ENCODE measurements at regions not wholly inside any gene's neighbourhood (a gene's known extent, or its start where the extent isn't known, plus 50 kb on each side); places are given as distances from the start of the nearest gene placed in this dataset.

- no peak for TF ChIP-seq SP1 (IDR thresholded peaks at IDR 0.05)
- TF ChIP-seq GABPA (IDR thresholded peaks at IDR 0.05 in 1 of 2, conservative IDR thresholded peaks at IDR 0.05 in 1 of 2) = no peak
- no peak for TF ChIP-seq ZBTB33 (IDR thresholded peaks at IDR 0.05)
- TF ChIP-seq FOXA1 (IDR thresholded peaks at IDR 0.05) = no peak
- no peak for TF ChIP-seq CTCF (IDR thresholded peaks at IDR 0.05; ENCODE audit: low read depth, low read length, missing input control)
- no peak for TF ChIP-seq HNF4G (IDR thresholded peaks at IDR 0.05)
- no peak for TF ChIP-seq FOXA2 (IDR thresholded peaks at IDR 0.05)
- no peak for TF ChIP-seq MAX (IDR thresholded peaks at IDR 0.05)
- TF ChIP-seq RAD21 (IDR thresholded peaks at IDR 0.05) = no peak
- no peak for TF ChIP-seq HNF4A (conservative IDR thresholded peaks at IDR 0.05)
- TF ChIP-seq TAF1 (conservative IDR thresholded peaks at IDR 0.05) = no peak
- TF ChIP-seq ATF3 (IDR thresholded peaks at IDR 0.05) = no peak
- TF ChIP-seq NR2F2 (IDR thresholded peaks at IDR 0.05) = no peak
- no peak for DNase-seq (ENCODE audit: low spot score)
These were observed 220.5 kb upstream of the SLCO3A1 start for GRCh38 chr15:91632981-91633380.

GRCh38 chr15:91634179-91634578, 219.3 kb upstream of the SLCO3A1 start:
- Histone ChIP-seq H3K4me1 (ENCODE audit: control insufficient read depth in 4 of 4, insufficient read depth in 4 of 4, low read length in 3 of 4) (peaks cover 0 to 3% (median 0%) of the 10 kb centered on the region in 4 donors), H3K4me3 (ENCODE audit: low read depth in 1 of 3, low read length in 3 of 3) (no peak overlapping the region), H3K36me3 (ENCODE audit: control insufficient read depth in 4 of 4, insufficient read depth in 3 of 4, low read depth in 1 of 4, low read length in 3 of 4) (no peaks in the 10 kb centered on the region), H3K27me3 (ENCODE audit: control insufficient read depth in 4 of 4, insufficient read depth in 4 of 4, low read length in 3 of 4) (no peaks in the 10 kb centered on the region), H3K9ac (ENCODE audit: low read depth in 1 of 2, low read length in 2 of 2) (no peak overlapping the region), H3K27ac (ENCODE audit: low read depth in 1 of 2, low read length in 2 of 2) (no peak overlapping the region), H3K9me3 (ENCODE audit: control insufficient read depth in 4 of 4, low read length in 3 of 4) (no peaks in the 10 kb centered on the region)
- TF ChIP-seq FOXA2 (IDR thresholded peaks at IDR 0.05) = peak; percentile 18
- no peak for TF ChIP-seq RXRA (IDR thresholded peaks at IDR 0.05)
- 44% methylated on average over 3 of the region's 3 CpGs for WGBS
- no peak for DNase-seq (ENCODE audit: low spot score)

More at GRCh38 chr15:91632981-91633380, 220.5 kb upstream of the SLCO3A1 start:
- Histone ChIP-seq H3K36me3 (ENCODE audit: control insufficient read depth in 4 of 4, insufficient read depth in 3 of 4, low read depth in 1 of 4, low read length in 3 of 4) (no peaks in the 10 kb centered on the region), H3K9ac (ENCODE audit: low read depth in 1 of 2, low read length in 2 of 2) (no peak overlapping the region), H3K4me3 (ENCODE audit: low read depth in 1 of 3, low read length in 3 of 3) (no peak overlapping the region), H3K27ac (ENCODE audit: low read depth in 1 of 2, low read length in 2 of 2) (no peak overlapping the region), H3K4me1 (ENCODE audit: control insufficient read depth in 4 of 4, insufficient read depth in 4 of 4, low read length in 3 of 4) (peaks cover 0 to 6% (median under 1%) of the 10 kb centered on the region in 4 donors), H3K9me3 (ENCODE audit: control insufficient read depth in 4 of 4, low read length in 3 of 4) (no peaks in the 10 kb centered on the region), H3K27me3 (ENCODE audit: control insufficient read depth in 4 of 4, insufficient read depth in 4 of 4, low read length in 3 of 4) (no peaks in the 10 kb centered on the region)
- WGBS = 94% methylated on average over 9 of the region's 9 CpGs

- H3K27ac ChIP-seq (ENCODE audit: low read depth in 1 of 2, low read length in 2 of 2) = no peak overlapping the region
- no peaks in the 10 kb centered on the region for H3K36me3 ChIP-seq (ENCODE audit: control insufficient read depth in 4 of 4, insufficient read depth in 3 of 4, low read depth in 1 of 4, low read length in 3 of 4)
- no peak overlapping the region for H3K4me3 ChIP-seq (ENCODE audit: low read depth in 1 of 3, low read length in 3 of 3)
- 86% methylated on average over 2 of the region's 2 CpGs for WGBS
- no peak overlapping the region for H3K9ac ChIP-seq (ENCODE audit: low read depth in 1 of 2, low read length in 2 of 2)
- peaks cover 0 to 3% (median 2%) of the 10 kb centered on the region in 4 donors for H3K9me3 ChIP-seq (ENCODE audit: control insufficient read depth in 4 of 4, low read length in 3 of 4)
- TF ChIP-seq NR2F2 (IDR thresholded peaks at IDR 0.05) = no peak
- TF ChIP-seq EGR1 (IDR thresholded peaks at IDR 0.05; ENCODE audit: low read depth in 2 of 2) = no peak
- TF ChIP-seq REST (IDR thresholded peaks at IDR 0.05) = no peak
- no peak for TF ChIP-seq ZBTB33 (IDR thresholded peaks at IDR 0.05)
- peaks cover 0 to 3% (median 0%) of the 10 kb centered on the region in 4 donors for H3K4me1 ChIP-seq (ENCODE audit: control insufficient read depth in 4 of 4, insufficient read depth in 4 of 4, low read length in 3 of 4)
- H3K27me3 ChIP-seq (ENCODE audit: control insufficient read depth in 4 of 4, insufficient read depth in 4 of 4, low read length in 3 of 4) = no peaks in the 10 kb centered on the region
- no peak for DNase-seq (ENCODE audit: low spot score)
These were observed 218.4 kb upstream of the SLCO3A1 start for GRCh38 chr15:91635080-91635479.
